Superior temporal gyrus (tissue), 1 donor: ENCODE measurements at regions not wholly inside any gene's neighbourhood (a gene's known extent, or its start where the extent isn't known, plus 50 kb on each side); places are given as distances from the start of the nearest gene placed in this dataset.

Experiments used
- DNase-seq: peaks from one replicate; pipeline ENCODE4 v3.0.0-alpha.2; 2016; ENCODE audit errors: extremely low spot score

GRCh38 chr9:105912863-105913516 is 218.6 kb downstream of the TMEM38B start:
- no peak for DNase-seq

- DNase-seq = no peak
Observed at GRCh38 chr9:105921057-105921726, 226.9 kb downstream of the TMEM38B start.

GRCh38 chr9:105928416-105928815 is 234.1 kb downstream of the TMEM38B start:
- no peak for DNase-seq

GRCh38 chr9:105930011-105930627 is 235.8 kb downstream of the TMEM38B start:
- no peak for DNase-seq

- DNase-seq = peak; percentile 76
Observed at GRCh38 chr9:105932276-105932675, 237.9 kb downstream of the TMEM38B start.

- DNase-seq = no peak
Observed at GRCh38 chr9:105950448-105950847, 256.1 kb downstream of the TMEM38B start.

GRCh38 chr9:105950894-105951293 is 256.6 kb downstream of the TMEM38B start:
- DNase-seq = no peak

GRCh38 chr9:105954517-105954916 is 260.2 kb downstream of the TMEM38B start:
- no peak for DNase-seq

- DNase-seq = no peak
Observed at GRCh38 chr9:105957830-105958229, 263.5 kb downstream of the TMEM38B start.

- peak; percentile 54 for DNase-seq
Observed at GRCh38 chr9:105958587-105958986, 264.2 kb downstream of the TMEM38B start.

GRCh38 chr9:105959531-105959930 is 265.2 kb downstream of the TMEM38B start:
- DNase-seq = no peak

GRCh38 chr9:105963343-105964099 is 269.2 kb downstream of the TMEM38B start:
- DNase-seq = no peak

- no peak for DNase-seq
Observed at GRCh38 chr9:105964156-105964555, 269.8 kb downstream of the TMEM38B start.

GRCh38 chr9:105966834-105967233 is 272.5 kb downstream of the TMEM38B start:
- DNase-seq = peak; percentile 59

- DNase-seq = no peak
Observed at GRCh38 chr9:105967248-105967647, 272.9 kb downstream of the TMEM38B start.

GRCh38 chr9:105967797-105968196 is 273.5 kb downstream of the TMEM38B start:
- peak; percentile 82 for DNase-seq

GRCh38 chr9:105968811-105969466 is 274.6 kb downstream of the TMEM38B start:
- DNase-seq = no peak

- DNase-seq = peak; percentile 56
Observed at GRCh38 chr9:105969636-105970035, 275.3 kb downstream of the TMEM38B start.

GRCh38 chr9:105971986-105972385 is 277.6 kb downstream of the TMEM38B start:
- no peak for DNase-seq

- DNase-seq = no peak
Observed at GRCh38 chr9:105972466-105973204, 278.3 kb downstream of the TMEM38B start.

GRCh38 chr9:105973951-105974351 is 279.6 kb downstream of the TMEM38B start:
- DNase-seq = no peak
